IPS-18c (cell line): ENCODE measurements at regions not wholly inside any gene's neighbourhood (a gene's known extent, or its start where the extent isn't known, plus 50 kb on each side); places are given as distances from the start of the nearest gene placed in this dataset.
"Not testable (repeated sequence)": the region's sequence is repeated elsewhere in the genome, so short reads cannot be mapped to it uniquely, and the experiment has no call there.

Experiments
- H3K4me3 ChIP-seq: 2 replicates; pipeline ENCODE4 v1.7.0; 2013; ENCODE audit warnings: low read depth, mild to moderate bottlenecking, low read length, moderate library complexity; ENCODE audit not compliant: insufficient read depth
- H3K9me3 ChIP-seq: one replicate; pipeline ENCODE4 v1.6.1; 2013; ENCODE audit warnings: mild to moderate bottlenecking, low read length, moderate library complexity; ENCODE audit not compliant: control insufficient read depth, insufficient read depth

DNA sequence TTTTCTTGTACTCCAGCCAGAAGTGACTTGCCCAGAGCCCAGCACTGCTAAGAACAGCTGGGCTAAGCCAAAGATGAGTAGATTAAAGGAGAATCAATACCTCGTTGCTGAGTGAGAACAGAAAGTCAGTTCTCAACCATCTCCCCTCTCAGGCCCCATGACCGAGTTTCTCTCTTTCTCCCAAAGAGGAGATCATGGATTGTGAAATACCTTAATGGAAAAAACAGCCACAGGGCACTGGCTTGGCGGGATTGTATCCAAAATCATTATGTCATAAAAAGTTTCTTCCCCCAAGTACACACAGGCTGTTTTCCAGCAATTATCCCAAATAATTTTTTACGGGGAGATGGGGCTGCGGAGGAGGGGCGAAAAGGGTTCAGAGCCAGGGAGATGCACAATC lies 111.8 kb upstream of the TMEM45B start:
- Histone ChIP-seq H3K4me3 (no peak overlapping the region), H3K9me3 (no peaks in the 10 kb centered on the region)

GRCh38 chr11:129704831-129705230 lies 110.8 kb upstream of the TMEM45B start:
- Histone ChIP-seq H3K9me3 (no peaks in the 10 kb centered on the region), H3K4me3 (no peak overlapping the region)

DNA sequence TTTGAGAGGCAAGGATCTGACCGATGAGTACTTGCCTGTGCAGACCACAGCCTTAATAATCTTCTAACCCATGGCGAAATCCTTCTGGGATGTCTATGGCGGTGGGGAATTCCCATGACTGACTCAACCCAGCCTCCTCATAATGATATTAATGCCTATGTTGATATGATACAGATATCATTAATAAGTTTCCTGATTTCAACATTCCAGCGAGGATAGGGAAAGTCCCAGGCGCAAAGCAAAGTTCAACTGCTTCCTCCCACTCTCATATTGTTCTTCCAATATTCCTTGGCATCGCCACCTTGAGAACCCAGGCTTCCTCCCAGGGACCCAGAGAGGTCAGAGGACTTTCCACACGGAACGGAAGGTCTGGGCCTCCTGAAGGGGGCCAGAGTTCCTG lies 110.3 kb upstream of the TMEM45B start:
- Histone ChIP-seq H3K4me3 (no peak overlapping the region), H3K9me3 (no peaks in the 10 kb centered on the region)

GRCh38 chr11:129705933-129706332 lies 109.7 kb upstream of the TMEM45B start:
- H3K9me3 ChIP-seq, result no peaks in the 10 kb centered on the region
- H3K4me3 ChIP-seq, result no peak overlapping the region

DNA sequence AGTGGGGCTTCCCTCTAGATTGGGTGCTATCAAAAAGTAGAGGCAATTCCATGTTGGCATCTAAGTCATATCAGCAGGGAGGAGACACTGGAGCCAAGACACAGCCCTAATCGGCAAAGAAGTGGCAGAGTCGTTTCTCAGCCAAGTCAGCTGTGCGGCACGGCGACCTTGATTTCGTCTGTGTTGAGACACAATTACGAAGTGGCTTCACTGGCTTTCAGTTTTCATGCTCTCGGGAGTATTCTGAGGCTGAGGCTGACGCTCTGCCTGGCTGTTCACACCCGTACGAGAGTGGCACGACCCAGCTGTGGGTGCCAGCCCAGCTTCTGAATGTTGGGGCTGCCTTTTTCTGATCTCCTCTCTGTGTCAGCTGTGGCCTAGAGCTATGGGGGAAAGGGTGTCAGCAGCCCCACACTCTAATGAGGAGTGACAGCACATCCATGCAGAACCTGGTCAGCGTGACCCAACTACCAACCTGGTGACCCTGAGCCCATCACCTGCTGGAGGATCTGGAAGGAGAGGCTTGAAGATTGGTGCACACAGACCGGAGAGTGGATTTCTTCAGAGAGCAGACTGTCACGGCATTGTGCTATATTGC lies 105.7 kb upstream of the TMEM45B start:
- peaks cover 2% of the 10 kb centered on the region for H3K9me3 ChIP-seq
- H3K4me3 ChIP-seq, result no peak overlapping the region

DNA sequence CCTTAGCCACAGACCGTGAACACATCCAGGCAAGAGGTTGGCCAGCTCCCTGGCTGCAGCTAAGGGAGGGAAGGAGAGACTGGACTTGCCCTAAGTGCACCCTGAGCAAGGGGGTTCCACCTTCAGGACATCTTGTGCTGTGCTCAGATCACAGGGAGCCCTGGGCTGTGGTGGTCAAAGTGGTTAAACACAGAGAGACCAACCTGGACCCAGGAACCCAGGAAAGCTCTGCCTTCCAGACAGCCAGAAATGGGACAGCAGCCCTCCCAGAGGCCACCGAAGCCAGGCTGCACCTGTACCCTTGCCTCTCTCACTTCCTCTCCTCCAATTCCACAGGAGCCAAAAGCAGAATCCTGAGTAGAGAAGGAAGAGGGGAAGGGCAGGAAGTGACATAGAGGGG lies 105.2 kb upstream of the TMEM45B start:
- H3K9me3 ChIP-seq, result peaks cover 2% of the 10 kb centered on the region
- no peak overlapping the region for H3K4me3 ChIP-seq

- Histone ChIP-seq H3K9me3 (peaks cover 2% of the 10 kb centered on the region), H3K4me3 (no peak overlapping the region)
Observed at GRCh38 chr11:129711760-129712159, 103.9 kb upstream of the TMEM45B start.

DNA sequence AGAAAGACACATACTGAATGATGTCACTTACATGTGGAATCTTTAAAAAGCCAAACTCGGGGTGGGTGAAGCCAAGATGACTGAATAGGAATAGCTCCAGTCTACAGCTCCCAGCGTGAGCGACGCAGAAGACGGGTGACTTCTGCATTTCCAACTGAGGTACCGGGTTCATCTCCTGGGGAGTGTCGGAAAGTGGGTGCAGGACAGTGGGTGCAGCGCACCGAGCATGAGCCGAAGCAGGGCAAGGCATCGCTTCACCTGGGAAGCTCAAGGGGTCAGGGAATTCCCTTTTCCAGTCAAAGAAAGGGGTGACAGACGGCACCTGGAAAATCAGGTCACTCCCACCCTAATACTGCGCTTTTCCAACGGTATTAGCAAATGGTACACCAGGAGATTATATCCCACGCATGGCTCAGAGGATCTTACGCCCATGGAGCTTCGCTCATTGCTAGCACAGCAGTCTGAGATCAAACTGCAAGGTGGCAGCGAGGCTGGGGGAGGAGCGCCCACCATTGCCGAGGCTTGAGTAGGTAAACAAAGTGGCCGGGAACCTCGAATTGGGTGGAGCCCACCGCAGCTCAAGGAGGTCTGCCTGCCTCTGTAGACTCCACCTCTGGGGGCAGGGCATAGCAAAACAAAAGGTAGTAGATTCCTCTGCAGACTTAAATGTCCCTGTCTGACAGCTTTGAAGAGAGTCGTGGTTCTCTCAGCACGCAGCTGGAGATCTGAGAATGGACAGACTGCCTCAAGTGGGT lies 103.0 kb upstream of the TMEM45B start:
- H3K4me3 ChIP-seq, H3K9me3 ChIP-seq: not testable (repeated sequence)

- Histone ChIP-seq H3K9me3 (peaks cover 2% of the 10 kb centered on the region), H3K4me3 (no peak overlapping the region)
Observed at GRCh38 chr11:129719037-129719436, 96.6 kb upstream of the TMEM45B start.

- Histone ChIP-seq H3K4me3 (no peak overlapping the region), H3K9me3 (peaks cover 2% of the 10 kb centered on the region)
Observed at GRCh38 chr11:129720156-129720555, 95.5 kb upstream of the TMEM45B start.

- Histone ChIP-seq H3K9me3 (peaks cover 2% of the 10 kb centered on the region), H3K4me3 (no peak overlapping the region)
Observed at GRCh38 chr11:129720994-129721393, 94.7 kb upstream of the TMEM45B start.

DNA sequence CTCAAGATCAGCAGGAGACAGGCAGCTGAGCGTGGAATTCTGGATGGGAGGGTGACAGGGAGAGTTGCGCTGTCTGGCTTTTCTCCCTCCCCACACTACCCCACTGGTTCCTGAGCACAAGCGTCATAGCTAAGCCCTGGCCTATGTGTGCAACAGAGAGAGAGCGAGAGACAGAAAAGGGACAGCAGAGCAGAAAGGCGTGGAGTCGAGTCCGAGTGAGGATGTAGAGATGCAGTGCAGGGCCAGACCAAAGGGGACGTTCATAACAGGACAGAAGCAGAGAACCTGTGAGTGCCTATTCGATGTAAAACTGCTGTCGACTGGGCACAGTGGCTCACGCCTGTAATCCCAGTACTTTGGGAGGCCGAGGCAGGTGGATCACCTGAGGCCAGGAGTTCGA lies 94.0 kb upstream of the TMEM45B start:
- no peak overlapping the region for H3K4me3 ChIP-seq
- peaks cover 2% of the 10 kb centered on the region for H3K9me3 ChIP-seq

DNA sequence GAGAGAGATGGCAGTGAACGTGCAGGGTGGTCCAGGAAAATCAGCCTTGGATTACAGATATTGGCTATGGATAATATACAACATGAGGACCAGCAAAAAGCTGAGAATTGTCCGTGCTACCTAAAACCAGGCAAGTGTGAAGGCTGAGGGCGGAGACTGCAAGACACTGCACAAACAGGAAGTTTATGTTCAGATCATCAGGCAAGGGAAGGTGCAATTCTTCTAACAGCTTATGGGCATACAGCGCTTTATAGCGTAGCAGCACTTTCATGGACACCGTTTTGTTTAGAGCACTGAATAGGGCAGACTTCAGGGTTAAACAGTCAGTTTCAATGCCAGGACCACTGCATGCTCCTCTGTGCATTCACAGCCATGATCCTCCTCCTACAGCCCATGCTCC lies 93.1 kb upstream of the TMEM45B start:
- Histone ChIP-seq H3K9me3 (peaks cover 2% of the 10 kb centered on the region), H3K4me3 (no peak overlapping the region)

DNA sequence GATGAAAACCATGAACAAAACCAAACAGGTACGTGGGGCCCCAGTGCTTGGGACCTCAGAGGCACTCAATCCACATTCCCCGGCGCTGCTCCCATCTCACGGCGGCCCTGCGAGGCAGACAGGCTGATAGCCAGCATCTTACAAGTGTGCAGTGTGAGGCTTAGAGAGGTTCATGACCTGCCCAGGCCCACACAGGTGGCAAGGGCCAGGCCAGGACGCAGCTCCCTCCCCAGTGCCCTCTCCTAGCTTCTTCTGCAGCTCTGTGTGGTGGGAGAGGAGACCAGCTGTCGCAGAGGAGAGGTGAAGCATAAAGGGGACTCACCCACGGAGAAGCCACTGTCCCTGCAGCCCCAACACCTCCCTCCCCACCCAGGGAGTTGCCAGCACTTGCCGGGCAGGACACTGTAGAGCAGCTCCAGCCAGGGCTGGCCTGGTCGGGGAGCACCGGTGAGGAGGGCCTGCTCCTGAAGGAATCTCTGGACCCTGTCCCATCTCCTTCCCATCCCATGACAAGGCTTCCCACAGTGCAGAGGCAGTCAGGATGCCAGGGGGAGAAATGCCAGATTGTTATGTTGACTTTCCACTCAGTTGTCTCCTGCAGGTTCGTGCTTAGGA lies 92.4 kb upstream of the TMEM45B start:
- H3K9me3 ChIP-seq, result peaks cover 2% of the 10 kb centered on the region
- no peak overlapping the region for H3K4me3 ChIP-seq

GRCh38 chr11:129723761-129724162 lies 91.9 kb upstream of the TMEM45B start:
- Histone ChIP-seq H3K9me3 (peaks cover 2% of the 10 kb centered on the region), H3K4me3 (no peak overlapping the region)

DNA sequence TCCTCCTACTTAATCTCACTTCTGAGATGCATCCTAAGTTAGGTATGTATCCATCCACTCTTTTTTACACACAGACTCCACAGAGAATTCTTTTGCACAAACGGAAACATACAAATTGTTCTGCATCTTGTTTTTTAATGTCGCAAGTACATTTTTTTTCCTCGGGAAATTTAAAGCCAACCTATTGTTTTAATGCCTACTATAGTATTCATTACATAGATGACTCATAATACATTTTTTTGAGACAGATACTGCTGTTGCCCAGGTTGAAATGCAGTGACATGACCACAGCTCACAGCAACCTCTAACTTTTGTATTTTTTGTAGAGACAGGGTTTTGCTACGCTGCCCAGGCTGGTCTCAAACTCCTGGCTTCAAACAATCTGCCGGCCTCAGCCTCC lies 90.8 kb upstream of the TMEM45B start:
- Histone ChIP-seq H3K9me3 (peaks cover 2% of the 10 kb centered on the region), H3K4me3 (no peak overlapping the region)

DNA sequence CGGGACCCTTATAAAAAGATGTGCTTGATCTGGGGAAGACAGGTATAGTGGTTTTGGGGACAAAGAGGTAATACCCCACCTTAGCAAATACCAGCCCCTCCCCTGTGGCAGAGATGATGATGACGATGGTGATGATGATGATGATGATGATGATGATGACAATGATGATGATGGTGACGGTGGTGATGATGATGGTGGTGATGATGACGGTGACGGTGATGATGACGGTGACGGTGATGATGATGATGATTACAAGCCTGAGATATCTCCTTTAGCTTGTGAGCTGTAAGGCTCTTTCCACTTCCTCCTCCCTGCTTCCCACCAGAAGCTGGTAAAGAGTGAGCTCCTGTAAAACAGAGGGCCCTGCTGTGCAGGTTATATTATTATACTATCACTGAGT lies 89.5 kb upstream of the TMEM45B start:
- H3K4me3 ChIP-seq, result no peak overlapping the region
- H3K9me3 ChIP-seq, result no peaks in the 10 kb centered on the region

- Histone ChIP-seq H3K4me3 (no peak overlapping the region), H3K9me3 (no peaks in the 10 kb centered on the region)
Observed at GRCh38 chr11:129728581-129728980, 87.1 kb upstream of the TMEM45B start.
